Caco-2 (cell line): ENCODE measurements at regions not wholly inside any gene's neighbourhood (a gene's known extent, or its start where the extent isn't known, plus 50 kb on each side); places are given as distances from the start of the nearest gene placed in this dataset.

Source experiments
- BruUV-seq: library from RNA; stranded (reverse); fragments of 400-500 nt; replicated peaks from 2 replicates; lab custom pipeline; 2021; lab: Mats Ljungman, UMichigan
- CTCF ChIA-PET: fragments of 300-600 bp; sonication (Branson Sonifier 250); formaldehyde crosslinking; loops from one replicate; lab custom pipeline; 2022; ENCODE audit warnings: antibody characterized with exemption; lab: Charles Lee
- POLR2A ChIA-PET: fragments of 300-600 bp; sonication (Branson Sonifier 250); formaldehyde crosslinking; loops from one replicate; lab custom pipeline; 2022; ENCODE audit warnings: antibody characterized with exemption; lab: Charles Lee
- DNase-seq, 2 experiments: peaks; one replicate each; pipeline versions ENCODE4 v3.0.0 to v3.0.0-alpha.2; 2020 to 2022
- H3K27me3 ChIP-seq: replicated peaks from 2 replicates; pipeline ENCODE4 v1.6.0; 2011; ENCODE audit warnings: low read length; ENCODE audit not compliant: control insufficient read depth, insufficient read depth
- H3K36me3 ChIP-seq: 2 replicates; pipeline ENCODE4 v1.5.1; 2011; ENCODE audit warnings: low read length; ENCODE audit not compliant: control insufficient read depth, insufficient read depth
- H3K4me1 ChIP-seq: fragments of 250-450 bp; sonication (Bioruptor Pico); 2 replicates; pipeline ENCODE4 v1.5.1; 2020; ENCODE audit warnings: mild to moderate bottlenecking
- H3K4me3 ChIP-seq: 2 replicates; pipeline ENCODE4 v1.5.1; 2011; ENCODE audit warnings: low read depth, mild to moderate bottlenecking, control low read depth, low read length
- H3K9me3 ChIP-seq: fragments of 250-450 bp; sonication (Bioruptor Pico); 2 replicates; pipeline ENCODE4 v1.5.1; 2020; ENCODE audit warnings: mild to moderate bottlenecking, moderate library complexity
- H3K27ac Mint-ChIP-seq: one replicate; pipeline ENCODE4 v1.8.0; 2022; ENCODE audit warnings: mixed read lengths; ENCODE audit not compliant: unreplicated experiment
- H3K27me3 Mint-ChIP-seq: one replicate; pipeline ENCODE4 v1.8.0; 2022; ENCODE audit warnings: mixed read lengths; ENCODE audit not compliant: insufficient read depth, unreplicated experiment
- H3K36me3 Mint-ChIP-seq: one replicate; pipeline ENCODE4 v1.8.0; 2022; ENCODE audit warnings: mild to moderate bottlenecking, mixed read lengths; ENCODE audit not compliant: insufficient read depth, unreplicated experiment
- H3K4me1 Mint-ChIP-seq: one replicate; pipeline ENCODE4 v1.8.0; 2022; ENCODE audit warnings: low read depth, mixed read lengths; ENCODE audit not compliant: unreplicated experiment
- H3K4me3 Mint-ChIP-seq: one replicate; pipeline ENCODE4 v1.8.0; 2022; ENCODE audit warnings: mild to moderate bottlenecking, moderate library complexity, mixed read lengths; ENCODE audit not compliant: unreplicated experiment
- H3K9me3 Mint-ChIP-seq: one replicate; pipeline ENCODE4 v1.8.0; 2022; ENCODE audit warnings: mixed read lengths; ENCODE audit not compliant: unreplicated experiment
- CTCF ChIP-seq, 2 experiments: fragments of 200-600 bp in 1 of 2; IDR thresholded peaks; 1 replicate in 1 of 2; 2 replicates in 1 of 2; pipeline versions ENCODE4 v1.5.1 to v1.8.0; 2011 to 2022; ENCODE audit warnings: antibody characterized with exemption in 1 of 2, control low read depth in 1 of 2, inconsistent platforms in 1 of 2, low read depth in 1 of 2, low read length in 1 of 2, mild to moderate bottlenecking in 1 of 2, moderate library complexity in 1 of 2; ENCODE audit not compliant: insufficient read depth in 1 of 2, severe bottlenecking in 1 of 2, unreplicated experiment in 1 of 2
- intact Hi-C: fragments of 100-400 bp; cut with micrococcal nuclease; formaldehyde crosslinking; loops from one replicate; pipeline ENCODE4 v1.10.0; 2022; ENCODE audit not compliant: unreplicated experiment

DNA sequence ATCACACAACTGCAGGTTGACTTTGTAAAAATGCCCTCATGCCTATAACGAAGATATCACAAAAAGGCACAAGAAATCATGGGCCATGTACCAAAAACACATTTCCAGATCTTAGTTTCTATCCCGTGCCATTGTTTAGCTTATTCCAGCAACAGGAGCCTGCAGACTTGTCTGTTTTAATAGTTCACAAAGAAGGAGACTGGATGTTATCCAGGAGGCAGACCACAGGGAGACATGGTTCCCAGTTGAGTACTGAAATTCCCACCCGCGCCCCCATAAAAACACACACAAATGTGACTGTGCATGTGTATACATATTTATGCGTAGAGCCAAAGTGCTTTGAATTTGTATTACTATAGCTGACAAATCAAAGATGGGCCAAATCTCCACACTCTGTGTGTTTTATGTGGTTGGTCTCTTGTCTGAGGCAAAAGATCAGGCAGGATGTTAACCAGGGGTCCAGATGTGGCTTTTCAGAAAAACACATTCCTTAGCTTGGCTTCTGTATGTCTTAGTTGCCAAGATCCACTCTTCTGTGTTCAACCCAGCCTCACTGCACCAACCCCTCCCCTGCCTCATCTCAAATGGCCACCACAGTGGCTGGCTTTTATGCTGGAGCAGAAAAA is 469.2 kb upstream of the DIPK2B start:
- no peak for TF ChIP-seq CTCF (IDR thresholded peaks at IDR 0.05; ENCODE audit: insufficient read depth in 1 of 2, low read depth in 1 of 2, low read length in 1 of 2, severe bottlenecking in 1 of 2, unreplicated experiment in 1 of 2)
- intact Hi-C loops = no loop called here
- Mint-ChIP-seq H3K4me1 (no peaks in the 10 kb centered on the region), H3K27ac (no peak overlapping the region), H3K36me3 (no peaks in the 10 kb centered on the region), H3K4me3 (no peak overlapping the region), H3K9me3 (no peaks in the 10 kb centered on the region), H3K27me3 (no peaks in the 10 kb centered on the region)
- ChIA-PET POLR2A (no interaction called here), CTCF (no interaction called here)
- no TSS peak for BruUV-seq
- Histone ChIP-seq H3K36me3 (no peaks in the 10 kb centered on the region), H3K27me3 (no peaks in the 10 kb centered on the region), H3K9me3 (no peaks in the 10 kb centered on the region), H3K4me3 (no peak overlapping the region), H3K4me1 (no peaks in the 10 kb centered on the region)
- DNase-seq = no peak

GRCh38 chrX:45668686-45669443 is 468.2 kb upstream of the DIPK2B start:
- H3K4me3 ChIP-seq = no peak overlapping the region
- CTCF ChIA-PET = no interaction called here
- DNase-seq = no peak

GRCh38 chrX:45667666-45668065 is 467.0 kb upstream of the DIPK2B start:
- no peak for DNase-seq
- intact Hi-C loops = no loop called here
- Histone ChIP-seq H3K9me3 (no peaks in the 10 kb centered on the region), H3K27me3 (no peaks in the 10 kb centered on the region), H3K36me3 (no peaks in the 10 kb centered on the region), H3K4me3 (no peak overlapping the region), H3K4me1 (no peaks in the 10 kb centered on the region)
- Mint-ChIP-seq H3K4me3 (no peak overlapping the region), H3K4me1 (no peaks in the 10 kb centered on the region), H3K27me3 (no peaks in the 10 kb centered on the region), H3K27ac (no peak overlapping the region), H3K36me3 (no peaks in the 10 kb centered on the region), H3K9me3 (no peaks in the 10 kb centered on the region)
- ChIA-PET CTCF (no interaction called here), POLR2A (interaction anchor here (0.6 kb wide), 1 partner anchor 865 kb away, joined by 5 read pairs; no protein-coding TSS in a partner anchor)
- no peak for TF ChIP-seq CTCF (IDR thresholded peaks at IDR 0.05; ENCODE audit: insufficient read depth in 1 of 2, low read depth in 1 of 2, low read length in 1 of 2, severe bottlenecking in 1 of 2, unreplicated experiment in 1 of 2)
- BruUV-seq = no TSS peak

More at GRCh38 chrX:45668686-45669443, 468.2 kb upstream of the DIPK2B start:
- no peak for TF ChIP-seq CTCF (IDR thresholded peaks at IDR 0.05; ENCODE audit: insufficient read depth in 1 of 2, low read depth in 1 of 2, low read length in 1 of 2, severe bottlenecking in 1 of 2, unreplicated experiment in 1 of 2)
- Mint-ChIP-seq H3K9me3 (no peaks in the 10 kb centered on the region), H3K27ac (no peak overlapping the region), H3K4me1 (no peaks in the 10 kb centered on the region), H3K4me3 (no peak overlapping the region), H3K36me3 (no peaks in the 10 kb centered on the region), H3K27me3 (no peaks in the 10 kb centered on the region)
- Histone ChIP-seq H3K27me3 (no peaks in the 10 kb centered on the region), H3K36me3 (no peaks in the 10 kb centered on the region), H3K9me3 (no peaks in the 10 kb centered on the region), H3K4me1 (no peaks in the 10 kb centered on the region)
- POLR2A ChIA-PET = no interaction called here
- BruUV-seq = no TSS peak
- intact Hi-C loops = no loop called here
